ENCODE measurements at regions not wholly inside any gene's neighbourhood (a gene's known extent, or its start where the extent isn't known, plus 50 kb on each side); places are given as distances from the start of the nearest gene placed in this dataset.
"Not testable (repeated sequence)": the region's sequence is repeated elsewhere in the genome, so short reads cannot be mapped to it uniquely, and the experiment has no call there.

DNA sequence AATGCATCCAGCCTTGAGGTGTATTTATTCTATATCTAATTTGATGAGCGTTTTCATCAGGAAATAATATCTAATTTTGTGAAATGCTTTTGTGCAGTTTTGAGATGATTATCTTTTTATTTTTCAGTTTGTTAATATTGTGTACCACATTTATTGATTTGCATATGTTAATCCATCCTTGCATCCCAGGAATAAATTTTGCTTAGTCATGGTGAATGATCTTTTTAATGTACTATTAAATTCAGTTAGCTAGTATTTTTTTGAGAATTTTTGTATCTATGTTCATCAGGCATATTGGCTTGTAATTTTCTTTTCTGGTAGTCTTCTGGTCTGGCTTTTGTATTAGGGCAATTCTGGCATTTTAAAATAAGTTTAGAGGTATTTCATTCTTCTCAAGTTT is 697.5 kb upstream of the ADGRL4 start:
- Histone ChIP-seq H3K4me1 (ENCODE audit: control insufficient read depth in 1 of 2, insufficient read depth in 2 of 2, low read length in 2 of 2) (no peaks in the 10 kb centered on the region), H3K27ac (ENCODE audit: low read depth in 1 of 2, low read length in 2 of 2) (no peak overlapping the region), H3K9ac (ENCODE audit: insufficient read depth, low read length, poor library complexity, severe bottlenecking) (no peak overlapping the region), H3K79me2 (ENCODE audit: insufficient read depth, low read length) (no peaks in the 10 kb centered on the region), H3K4me2 (replicated peaks; ENCODE audit: extremely low read depth, low read length, poor library complexity, severe bottlenecking) (no peak overlapping the region), H3K9me3 (replicated peaks in 1 of 2; ENCODE audit: control insufficient read depth in 1 of 2, insufficient read depth in 1 of 2, low read length in 2 of 2) (peaks cover 6 to 16% of the 10 kb centered on the region in 2 donors), H3K36me3 (replicated peaks in 1 of 2; ENCODE audit: control insufficient read depth in 1 of 2, insufficient read depth in 2 of 2, low read length in 2 of 2) (no peaks in the 10 kb centered on the region), H3K4me3 (replicated peaks in 1 of 3; ENCODE audit: low read depth in 2 of 3, low read length in 3 of 3) (no peak overlapping the region), H4K20me1 (ENCODE audit: insufficient read depth, low read length) (no peaks in the 10 kb centered on the region), H2AFZ (ENCODE audit: insufficient read depth, low read depth, low read length, poor library complexity, severe bottlenecking) (no peak overlapping the region), H3K27me3 (ENCODE audit: control insufficient read depth in 2 of 2, insufficient read depth in 2 of 2, low read length in 2 of 2) (no peaks in the 10 kb centered on the region)
- no peak for DNase-seq
- no peak overlapping the region for H3K27ac Mint-ChIP-seq
- WGBS (ENCODE audit: insufficient coverage), result no CpG with 5 or more reads among the region's 1 CpG
- TF ChIP-seq, protein P1, sequence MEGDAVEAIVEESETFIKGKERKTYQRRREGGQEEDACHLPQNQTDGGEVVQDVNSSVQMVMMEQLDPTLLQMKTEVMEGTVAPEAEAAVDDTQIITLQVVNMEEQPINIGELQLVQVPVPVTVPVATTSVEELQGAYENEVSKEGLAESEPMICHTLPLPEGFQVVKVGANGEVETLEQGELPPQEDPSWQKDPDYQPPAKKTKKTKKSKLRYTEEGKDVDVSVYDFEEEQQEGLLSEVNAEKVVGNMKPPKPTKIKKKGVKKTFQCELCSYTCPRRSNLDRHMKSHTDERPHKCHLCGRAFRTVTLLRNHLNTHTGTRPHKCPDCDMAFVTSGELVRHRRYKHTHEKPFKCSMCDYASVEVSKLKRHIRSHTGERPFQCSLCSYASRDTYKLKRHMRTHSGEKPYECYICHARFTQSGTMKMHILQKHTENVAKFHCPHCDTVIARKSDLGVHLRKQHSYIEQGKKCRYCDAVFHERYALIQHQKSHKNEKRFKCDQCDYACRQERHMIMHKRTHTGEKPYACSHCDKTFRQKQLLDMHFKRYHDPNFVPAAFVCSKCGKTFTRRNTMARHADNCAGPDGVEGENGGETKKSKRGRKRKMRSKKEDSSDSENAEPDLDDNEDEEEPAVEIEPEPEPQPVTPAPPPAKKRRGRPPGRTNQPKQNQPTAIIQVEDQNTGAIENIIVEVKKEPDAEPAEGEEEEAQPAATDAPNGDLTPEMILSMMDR (IDR thresholded peaks at IDR 0.05), result no peak
- H3K9me3 Mint-ChIP-seq, result peaks cover 6 to 38% (median 19%) of the 10 kb centered on the region in 7 donors
- no peaks in the 10 kb centered on the region for H3K4me1 Mint-ChIP-seq
- peaks cover 0 to 1% (median 0%) of the 10 kb centered on the region in 3 donors for H3K27me3 Mint-ChIP-seq (ENCODE audit: low read depth in 3 of 3)
- no peak overlapping the region for H3K4me3 Mint-ChIP-seq
- no peaks in the 10 kb centered on the region for H3K36me3 Mint-ChIP-seq
- intact Hi-C loops (cut with micrococcal nuclease), result no loop called here

DNA sequence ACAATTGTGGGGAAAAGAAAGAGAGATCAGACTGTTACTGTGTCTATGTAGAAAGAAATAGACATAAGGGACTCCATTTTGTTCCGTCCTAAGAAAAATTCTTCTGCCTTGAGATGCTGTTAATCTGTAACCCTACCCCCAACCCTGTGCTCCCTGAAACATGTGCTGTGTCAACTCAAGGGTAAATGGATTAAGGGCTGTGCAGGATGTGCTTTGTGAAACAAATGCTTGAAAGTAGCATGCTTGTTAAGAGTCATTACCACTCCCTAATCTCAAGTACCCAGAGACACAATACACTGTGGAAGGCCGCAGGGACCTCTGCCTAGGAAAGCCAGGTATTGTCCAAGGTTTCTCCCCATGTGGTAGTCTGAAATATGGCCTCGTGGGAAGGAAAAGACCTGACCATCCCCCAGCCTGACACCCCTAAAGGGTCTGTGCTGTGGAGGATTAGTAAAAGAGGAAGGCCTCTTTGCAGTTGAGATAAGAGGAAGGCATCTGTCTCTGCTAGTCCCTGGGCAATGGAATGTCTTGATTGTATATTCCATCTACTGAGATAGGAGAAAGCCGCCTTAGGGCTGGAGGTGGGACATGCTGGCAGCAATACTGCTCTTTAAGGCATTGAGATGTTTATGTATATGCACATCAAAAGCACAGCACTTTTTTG is 695.9 kb upstream of the ADGRL4 start:
- H4K20me1 ChIP-seq (ENCODE audit: insufficient read depth, low read length); H3K4me1 Mint-ChIP-seq; DNase-seq; intact Hi-C loops (cut with micrococcal nuclease); H3K27ac ChIP-seq (ENCODE audit: low read depth in 1 of 2, low read length in 2 of 2); H3K36me3 ChIP-seq (replicated peaks in 1 of 2; ENCODE audit: control insufficient read depth in 1 of 2, insufficient read depth in 2 of 2, low read length in 2 of 2); H2AFZ ChIP-seq (ENCODE audit: insufficient read depth, low read depth, low read length, poor library complexity, severe bottlenecking); H3K27me3 Mint-ChIP-seq (ENCODE audit: low read depth in 3 of 3); H3K79me2 ChIP-seq (ENCODE audit: insufficient read depth, low read length); H3K9ac ChIP-seq (ENCODE audit: insufficient read depth, low read length, poor library complexity, severe bottlenecking); H3K4me3 Mint-ChIP-seq; H3K4me1 ChIP-seq (ENCODE audit: control insufficient read depth in 1 of 2, insufficient read depth in 2 of 2, low read length in 2 of 2); H3K4me2 ChIP-seq (replicated peaks; ENCODE audit: extremely low read depth, low read length, poor library complexity, severe bottlenecking); H3K27ac Mint-ChIP-seq; H3K36me3 Mint-ChIP-seq; H3K27me3 ChIP-seq (ENCODE audit: control insufficient read depth in 2 of 2, insufficient read depth in 2 of 2, low read length in 2 of 2); H3K4me3 ChIP-seq (replicated peaks in 1 of 3; ENCODE audit: low read depth in 2 of 3, low read length in 3 of 3): not testable (repeated sequence)
- H3K9me3 Mint-ChIP-seq, result peaks cover 12 to 46% (median 24%) of the 10 kb centered on the region in 7 donors
- no CpG with 5 or more reads among the region's 4 CpGs for WGBS (ENCODE audit: insufficient coverage)
- peaks cover 6 to 16% of the 10 kb centered on the region in 2 donors for H3K9me3 ChIP-seq (replicated peaks in 1 of 2; ENCODE audit: control insufficient read depth in 1 of 2, insufficient read depth in 1 of 2, low read length in 2 of 2)
